ENCODE measurements at regions not wholly inside any gene's neighbourhood (a gene's known extent, or its start where the extent isn't known, plus 50 kb on each side); places are given as distances from the start of the nearest gene placed in this dataset.

DNA sequence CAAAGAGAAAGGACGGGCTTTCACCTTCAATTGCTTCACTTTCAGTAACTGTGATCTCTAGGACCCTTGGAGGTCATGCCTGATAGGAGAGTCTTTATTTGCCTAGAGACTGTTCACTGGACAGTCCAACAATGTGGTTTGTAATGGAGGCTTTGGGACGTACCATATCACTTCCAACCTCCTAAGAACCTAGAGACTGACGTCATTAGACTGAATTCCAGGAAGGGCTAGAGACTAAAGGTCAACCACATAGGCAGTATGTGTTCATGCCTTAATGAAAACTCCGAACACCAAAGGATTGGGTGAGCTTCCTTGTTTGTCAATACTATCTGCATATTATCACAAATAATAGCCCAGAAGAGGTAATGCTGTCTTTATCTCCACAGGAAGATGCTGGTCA is 53.7 kb upstream of the CNTN5 start:
- ATAC-seq = no peak
- H3K27me3 ChIP-seq = no peaks in the 10 kb centered on the region
- H3K27ac ChIP-seq = no peak overlapping the region
- TF ChIP-seq, protein P1, sequence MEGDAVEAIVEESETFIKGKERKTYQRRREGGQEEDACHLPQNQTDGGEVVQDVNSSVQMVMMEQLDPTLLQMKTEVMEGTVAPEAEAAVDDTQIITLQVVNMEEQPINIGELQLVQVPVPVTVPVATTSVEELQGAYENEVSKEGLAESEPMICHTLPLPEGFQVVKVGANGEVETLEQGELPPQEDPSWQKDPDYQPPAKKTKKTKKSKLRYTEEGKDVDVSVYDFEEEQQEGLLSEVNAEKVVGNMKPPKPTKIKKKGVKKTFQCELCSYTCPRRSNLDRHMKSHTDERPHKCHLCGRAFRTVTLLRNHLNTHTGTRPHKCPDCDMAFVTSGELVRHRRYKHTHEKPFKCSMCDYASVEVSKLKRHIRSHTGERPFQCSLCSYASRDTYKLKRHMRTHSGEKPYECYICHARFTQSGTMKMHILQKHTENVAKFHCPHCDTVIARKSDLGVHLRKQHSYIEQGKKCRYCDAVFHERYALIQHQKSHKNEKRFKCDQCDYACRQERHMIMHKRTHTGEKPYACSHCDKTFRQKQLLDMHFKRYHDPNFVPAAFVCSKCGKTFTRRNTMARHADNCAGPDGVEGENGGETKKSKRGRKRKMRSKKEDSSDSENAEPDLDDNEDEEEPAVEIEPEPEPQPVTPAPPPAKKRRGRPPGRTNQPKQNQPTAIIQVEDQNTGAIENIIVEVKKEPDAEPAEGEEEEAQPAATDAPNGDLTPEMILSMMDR (IDR thresholded peaks at IDR 0.05) = no peak
- no peaks in the 10 kb centered on the region for H3K36me3 ChIP-seq
- DNase-seq = no peak
- H3K4me1 ChIP-seq = no peaks in the 10 kb centered on the region
- no peak overlapping the region for H3K4me3 ChIP-seq
- no peaks in the 10 kb centered on the region for H3K9me3 ChIP-seq
- intact Hi-C loops (cut with DNase I) = no loop called here

Measured in upper lobe of right lung (tissue), 1 donor.